ENCODE measurements at regions not wholly inside any gene's neighbourhood (a gene's known extent, or its start where the extent isn't known, plus 50 kb on each side); places are given as distances from the start of the nearest gene placed in this dataset.

DNA sequence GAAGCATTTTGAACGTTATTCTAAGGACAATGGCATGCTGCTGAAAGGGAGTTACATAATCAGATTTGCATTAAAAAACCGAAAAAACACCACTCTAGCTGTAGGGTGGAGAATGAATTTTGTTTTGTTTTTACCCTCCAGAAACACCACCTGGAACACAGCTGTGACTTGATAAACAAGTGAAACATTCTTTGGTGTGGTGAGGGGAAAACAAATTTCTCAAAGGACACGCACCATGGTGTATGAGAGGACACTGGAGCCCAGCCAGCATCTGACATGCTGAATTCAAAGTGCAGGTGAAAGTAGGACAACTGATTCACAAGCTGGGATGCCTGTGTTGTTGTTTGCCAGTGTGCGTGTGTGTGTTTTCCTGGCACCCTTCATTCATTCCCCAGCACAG lies 554.5 kb upstream of the TBL1XR1 start:
- TF ChIP-seq CTCF (conservative IDR thresholded peaks at IDR 0.05; ENCODE audit: low read depth, low read length), result no peak
- no peak for TF ChIP-seq EZH2 (IDR thresholded peaks at IDR 0.05; ENCODE audit: borderline replicate concordance, low read depth, low read length, poor library complexity, severe bottlenecking)

Data from A673 (cell line).